ENCODE measurements at regions not wholly inside any gene's neighbourhood (a gene's known extent, or its start where the extent isn't known, plus 50 kb on each side); places are given as distances from the start of the nearest gene placed in this dataset.

GRCh38 chr13:78183732-78184131 lies 265.1 kb upstream of the EDNRB start:
- Mint-ChIP-seq H3K4me3 (ENCODE audit: unreplicated experiment) (no peak overlapping the region), H3K36me3 (ENCODE audit: insufficient read depth, unreplicated experiment) (no peaks in the 10 kb centered on the region), H3K27ac (ENCODE audit: unreplicated experiment) (no peak overlapping the region), H3K4me1 (ENCODE audit: low read depth, unreplicated experiment) (no peaks in the 10 kb centered on the region), H3K27me3 (ENCODE audit: insufficient read depth, unreplicated experiment) (no peaks in the 10 kb centered on the region), H3K9me3 (ENCODE audit: unreplicated experiment) (no peaks in the 10 kb centered on the region)
- ChIA-PET POLR2A (no interaction called here), CTCF (no interaction called here)
- no peak for DNase-seq
- Histone ChIP-seq H3K4me1 (no peaks in the 10 kb centered on the region), H3K36me3 (ENCODE audit: control insufficient read depth, insufficient read depth, low read length) (no peaks in the 10 kb centered on the region), H3K27me3 (replicated peaks; ENCODE audit: control insufficient read depth, insufficient read depth, low read length) (no peaks in the 10 kb centered on the region), H3K4me3 (ENCODE audit: low read depth, low read length) (no peak overlapping the region), H3K9me3 (no peaks in the 10 kb centered on the region)
- intact Hi-C loops (cut with micrococcal nuclease; ENCODE audit: unreplicated experiment): no loop called here
- no peak for TF ChIP-seq CTCF (IDR thresholded peaks at IDR 0.05; ENCODE audit: insufficient read depth in 1 of 2, low read depth in 1 of 2, low read length in 1 of 2, severe bottlenecking in 1 of 2, unreplicated experiment in 1 of 2)
- BruUV-seq (replicated peaks): no TSS peak

- H3K9me3 ChIP-seq: no peaks in the 10 kb centered on the region
- H3K4me3 Mint-ChIP-seq (ENCODE audit: unreplicated experiment): no peak overlapping the region
- H3K36me3 ChIP-seq (ENCODE audit: control insufficient read depth, insufficient read depth, low read length): no peaks in the 10 kb centered on the region
- no peak overlapping the region for H3K27ac Mint-ChIP-seq (ENCODE audit: unreplicated experiment)
- H3K27me3 Mint-ChIP-seq (ENCODE audit: insufficient read depth, unreplicated experiment): no peaks in the 10 kb centered on the region
- no peaks in the 10 kb centered on the region for H3K4me1 ChIP-seq
- no peak for DNase-seq
- intact Hi-C loops (cut with micrococcal nuclease; ENCODE audit: unreplicated experiment): no loop called here
- ChIA-PET POLR2A (no interaction called here), CTCF (no interaction called here)
- no peaks in the 10 kb centered on the region for H3K27me3 ChIP-seq (replicated peaks; ENCODE audit: control insufficient read depth, insufficient read depth, low read length)
- no peaks in the 10 kb centered on the region for H3K36me3 Mint-ChIP-seq (ENCODE audit: insufficient read depth, unreplicated experiment)
- BruUV-seq (replicated peaks): no TSS peak
- TF ChIP-seq CTCF (IDR thresholded peaks at IDR 0.05; ENCODE audit: insufficient read depth in 1 of 2, low read depth in 1 of 2, low read length in 1 of 2, severe bottlenecking in 1 of 2, unreplicated experiment in 1 of 2): no peak
- H3K9me3 Mint-ChIP-seq (ENCODE audit: unreplicated experiment): no peaks in the 10 kb centered on the region
- no peak overlapping the region for H3K4me3 ChIP-seq (ENCODE audit: low read depth, low read length)
- H3K4me1 Mint-ChIP-seq (ENCODE audit: low read depth, unreplicated experiment): no peaks in the 10 kb centered on the region
Observed at GRCh38 chr13:78182813-78183212, 264.2 kb upstream of the EDNRB start.

GRCh38 chr13:78177306-78177705 lies 258.7 kb upstream of the EDNRB start:
- H3K27me3 ChIP-seq (replicated peaks; ENCODE audit: control insufficient read depth, insufficient read depth, low read length): no peaks in the 10 kb centered on the region
- H3K27me3 Mint-ChIP-seq (ENCODE audit: insufficient read depth, unreplicated experiment): peaks cover 2% of the 10 kb centered on the region
- BruUV-seq (replicated peaks): no TSS peak
- no peak overlapping the region for H3K4me3 ChIP-seq (ENCODE audit: low read depth, low read length)
- ChIA-PET POLR2A (no interaction called here), CTCF (no interaction called here)
- H3K9me3 Mint-ChIP-seq (ENCODE audit: unreplicated experiment): no peaks in the 10 kb centered on the region
- H3K4me1 ChIP-seq: no peaks in the 10 kb centered on the region
- H3K9me3 ChIP-seq: no peaks in the 10 kb centered on the region
- TF ChIP-seq CTCF (IDR thresholded peaks at IDR 0.05; ENCODE audit: insufficient read depth in 1 of 2, low read depth in 1 of 2, low read length in 1 of 2, severe bottlenecking in 1 of 2, unreplicated experiment in 1 of 2): no peak
- H3K4me3 Mint-ChIP-seq (ENCODE audit: unreplicated experiment): no peak overlapping the region
- DNase-seq: no peak
- intact Hi-C loops (cut with micrococcal nuclease; ENCODE audit: unreplicated experiment): no loop called here
- no peaks in the 10 kb centered on the region for H3K4me1 Mint-ChIP-seq (ENCODE audit: low read depth, unreplicated experiment)
- H3K36me3 ChIP-seq (ENCODE audit: control insufficient read depth, insufficient read depth, low read length): no peaks in the 10 kb centered on the region
- no peaks in the 10 kb centered on the region for H3K36me3 Mint-ChIP-seq (ENCODE audit: insufficient read depth, unreplicated experiment)
- no peak overlapping the region for H3K27ac Mint-ChIP-seq (ENCODE audit: unreplicated experiment)
